HFF-Myc (cell line): ENCODE measurements at regions not wholly inside any gene's neighbourhood (a gene's known extent, or its start where the extent isn't known, plus 50 kb on each side); places are given as distances from the start of the nearest gene placed in this dataset.

Experiments used
- DNase-seq: peaks from one replicate; pipeline ENCODE4 v3.0.0-alpha.2; 2011; ENCODE audit warnings: low read depth; ENCODE audit errors: extremely low read depth
- H3K4me3 ChIP-seq: replicated peaks from 2 replicates; pipeline ENCODE4 v1.5.1; 2011; ENCODE audit warnings: low read depth, mild to moderate bottlenecking, control low read depth, low read length
- CTCF ChIP-seq: IDR thresholded peaks from 2 replicates; pipeline ENCODE4 v1.5.1; 2012; ENCODE audit warnings: mild to moderate bottlenecking, low read depth, low read length, control low read depth; ENCODE audit errors: missing control alignments

GRCh38 chr9:82148426-82148810 is 159.8 kb downstream of the SPATA31D1 start:
- TF ChIP-seq CTCF, result no peak
- no peak for DNase-seq
- no peak overlapping the region for H3K4me3 ChIP-seq

GRCh38 chr9:82148901-82149461 is 160.4 kb downstream of the SPATA31D1 start:
- no peak for TF ChIP-seq CTCF
- peak; percentile 91 for DNase-seq
- no peak overlapping the region for H3K4me3 ChIP-seq

GRCh38 chr9:82149501-82149946 is 161.0 kb downstream of the SPATA31D1 start:
- no peak for DNase-seq
- no peak overlapping the region for H3K4me3 ChIP-seq
- no peak for TF ChIP-seq CTCF

GRCh38 chr9:82152181-82152580 is 163.6 kb downstream of the SPATA31D1 start:
- no peak for DNase-seq
- no peak for TF ChIP-seq CTCF
- H3K4me3 ChIP-seq, result no peak overlapping the region

- H3K4me3 ChIP-seq, result no peak overlapping the region
- TF ChIP-seq CTCF, result no peak
- no peak for DNase-seq
These were observed 164.5 kb downstream of the SPATA31D1 start for GRCh38 chr9:82153032-82153431.

GRCh38 chr9:82154573-82154972 is 166.0 kb downstream of the SPATA31D1 start:
- DNase-seq, result no peak
- H3K4me3 ChIP-seq, result no peak overlapping the region

More at GRCh38 chr9:82154573-82154972, 166.0 kb downstream of the SPATA31D1 start:
- TF ChIP-seq CTCF, result no peak
